ENCODE measurements at regions not wholly inside any gene's neighbourhood (a gene's known extent, or its start where the extent isn't known, plus 50 kb on each side); places are given as distances from the start of the nearest gene placed in this dataset.
"Not testable (repeated sequence)": the region's sequence is repeated elsewhere in the genome, so short reads cannot be mapped to it uniquely, and the experiment has no call there.

GRCh38 chr2:131645177-131645765 lies 117.6 kb downstream of the CCDC74A start:
- H3K4me3 ChIP-seq (ENCODE audit: low read length) = no peak overlapping the region
- no peak for DNase-seq (ENCODE audit: low read depth)
- no peak for TF ChIP-seq CTCF (conservative IDR thresholded peaks at IDR 0.05; ENCODE audit: low read length)

- not testable (repeated sequence) for H3K4me3 ChIP-seq (ENCODE audit: low read length); DNase-seq (ENCODE audit: low read depth)
Observed at GRCh38 chr2:131646220-131646619, 118.5 kb downstream of the CCDC74A start.

- no peak for DNase-seq (ENCODE audit: low read depth)
- no peak for TF ChIP-seq CTCF (conservative IDR thresholded peaks at IDR 0.05; ENCODE audit: low read length)
- peak overlapping the region; percentile 44 for H3K4me3 ChIP-seq (ENCODE audit: low read length)
Observed at GRCh38 chr2:131646669-131647297, 119.1 kb downstream of the CCDC74A start.

- not testable (repeated sequence) for H3K4me3 ChIP-seq (ENCODE audit: low read length)
Observed at GRCh38 chr2:131648565-131648964, 120.9 kb downstream of the CCDC74A start.

GRCh38 chr2:131652246-131652645 lies 124.6 kb downstream of the CCDC74A start:
- DNase-seq (ENCODE audit: low read depth); H3K4me3 ChIP-seq (ENCODE audit: low read length): not testable (repeated sequence)

More at GRCh38 chr2:131648565-131648964, 120.9 kb downstream of the CCDC74A start:
- DNase-seq (ENCODE audit: low read depth) = not testable (repeated sequence)

- DNase-seq (ENCODE audit: low read depth); H3K4me3 ChIP-seq (ENCODE audit: low read length): not testable (repeated sequence)
Observed at GRCh38 chr2:131654107-131654506, 126.4 kb downstream of the CCDC74A start.

GRCh38 chr2:131656816-131657633 lies 129.3 kb downstream of the CCDC74A start:
- H3K4me3 ChIP-seq (ENCODE audit: low read length) = no peak overlapping the region
- no peak for TF ChIP-seq CTCF (conservative IDR thresholded peaks at IDR 0.05; ENCODE audit: low read length)
- no peak for DNase-seq (ENCODE audit: low read depth)

- no peak for TF ChIP-seq CTCF (conservative IDR thresholded peaks at IDR 0.05; ENCODE audit: low read length)
- no peak for DNase-seq (ENCODE audit: low read depth)
- no peak overlapping the region for H3K4me3 ChIP-seq (ENCODE audit: low read length)
Observed at GRCh38 chr2:131657895-131658768, 130.4 kb downstream of the CCDC74A start.
